Stimulated activated CD4-positive, alpha-beta T cell treated with anti-CD3 and anti-CD28 coated beads, Interleukin-2, amount 100 ng/mL, for 48 hours (primary cell): ENCODE measurements at regions not wholly inside any gene's neighbourhood (a gene's known extent, or its start where the extent isn't known, plus 50 kb on each side); places are given as distances from the start of the nearest gene placed in this dataset.
"Not testable (repeated sequence)": the region's sequence is repeated elsewhere in the genome, so short reads cannot be mapped to it uniquely, and the experiment has no call there.

Experiments
- DNase-seq, 2 donors: peaks; one replicate each; pipeline ENCODE4 v3.0.0-alpha.2; 2020

DNA sequence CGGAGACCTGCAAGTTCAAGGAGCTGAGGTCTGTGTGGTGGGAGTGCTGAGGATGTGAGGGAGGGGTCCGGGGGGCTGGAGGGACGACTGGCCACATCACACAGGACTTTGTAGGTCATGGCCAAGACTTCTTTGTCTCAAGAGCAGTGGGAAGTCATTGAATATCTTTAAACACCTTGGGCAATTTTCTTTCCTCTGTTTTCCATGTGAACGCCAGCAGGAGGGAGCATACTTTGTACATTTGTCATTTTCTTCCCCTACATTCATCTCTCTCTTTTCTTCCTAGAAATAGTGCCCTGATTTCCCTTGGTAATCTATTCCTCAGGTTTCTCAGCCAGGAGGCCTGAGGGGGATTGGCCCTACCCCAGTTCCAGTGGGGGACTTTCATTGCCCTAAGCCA lies 153.7 kb upstream of the MSX2 start:
- no peak for DNase-seq

DNA sequence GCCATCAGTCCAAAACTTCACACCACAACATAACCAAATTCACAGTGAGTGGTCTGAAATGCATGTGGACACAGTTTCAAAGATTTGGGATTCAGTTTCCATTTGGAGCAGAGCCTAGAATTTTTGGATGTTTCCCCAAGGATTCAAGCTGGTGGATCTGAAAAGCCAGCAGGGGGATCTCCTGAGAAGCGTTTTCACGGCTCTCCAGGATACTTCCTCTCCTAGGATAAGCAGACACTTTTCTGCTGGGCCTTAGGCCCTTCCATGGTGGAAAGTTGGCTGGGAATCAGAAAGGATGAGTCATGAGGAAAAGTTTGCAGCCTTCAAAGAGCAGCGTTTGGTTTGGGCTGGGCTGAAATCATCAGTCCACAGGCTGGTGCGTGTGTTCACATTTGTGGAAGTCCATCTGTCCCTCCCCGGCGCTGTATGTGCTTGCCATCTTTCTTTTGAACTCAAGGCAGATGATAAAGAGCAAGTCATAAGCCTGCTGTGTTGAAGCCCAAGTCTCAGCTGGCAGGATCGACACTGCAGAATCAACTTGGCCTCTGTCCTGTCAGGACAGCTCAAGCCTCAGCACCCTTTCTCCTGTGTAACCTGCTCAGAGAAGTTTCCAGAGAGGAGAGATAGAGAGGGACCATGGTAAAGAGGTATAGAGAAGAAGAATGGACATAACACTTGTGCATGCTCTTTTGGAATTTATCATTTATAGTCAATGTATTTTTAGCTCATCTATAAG lies 152.6 kb upstream of the MSX2 start:
- DNase-seq, result no peak

- DNase-seq, result no peak
These were observed 151.8 kb upstream of the MSX2 start for GRCh38 chr5:174572591-174572990.

- DNase-seq, result no peak
These were observed 151.0 kb upstream of the MSX2 start for GRCh38 chr5:174573221-174573994.

DNA sequence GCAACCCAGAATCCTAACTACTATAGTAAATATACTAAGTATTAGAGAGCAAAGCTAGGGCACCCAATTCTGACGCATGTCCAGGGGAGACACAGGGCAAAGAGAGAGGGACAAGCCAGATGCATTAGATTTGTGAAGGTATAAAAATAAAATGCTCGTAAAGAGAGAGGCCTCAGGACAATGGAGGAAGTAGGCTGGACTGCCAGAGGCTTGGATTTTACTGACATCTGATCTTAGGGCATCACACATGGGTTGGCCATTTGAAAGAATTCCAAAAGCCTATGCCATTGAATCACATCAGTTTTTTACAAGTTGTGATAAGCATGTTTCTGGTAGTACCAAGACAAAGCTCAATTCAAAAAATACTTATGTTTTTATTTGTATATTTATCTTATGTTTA lies 149.3 kb upstream of the MSX2 start:
- DNase-seq, result no peak

DNA sequence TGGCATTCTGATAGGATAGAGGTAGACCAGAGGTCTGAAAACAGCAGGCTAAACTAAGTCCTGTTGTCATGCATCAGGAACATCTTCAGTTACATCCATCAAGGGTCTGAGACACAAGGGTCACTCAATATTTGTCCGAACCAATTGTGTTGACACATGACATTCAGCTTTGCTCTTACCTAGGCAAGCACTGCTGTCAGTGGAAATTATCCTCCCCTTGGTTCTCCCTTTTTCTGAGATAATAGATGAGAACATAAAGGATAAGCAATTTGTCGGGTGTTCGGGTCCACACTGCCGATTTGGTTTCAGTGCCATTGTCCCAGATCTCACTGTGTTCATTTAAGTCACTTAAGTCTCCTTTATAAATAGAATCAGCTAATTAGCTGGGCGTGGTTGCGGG lies 148.3 kb upstream of the MSX2 start:
- DNase-seq, result no peak

DNA sequence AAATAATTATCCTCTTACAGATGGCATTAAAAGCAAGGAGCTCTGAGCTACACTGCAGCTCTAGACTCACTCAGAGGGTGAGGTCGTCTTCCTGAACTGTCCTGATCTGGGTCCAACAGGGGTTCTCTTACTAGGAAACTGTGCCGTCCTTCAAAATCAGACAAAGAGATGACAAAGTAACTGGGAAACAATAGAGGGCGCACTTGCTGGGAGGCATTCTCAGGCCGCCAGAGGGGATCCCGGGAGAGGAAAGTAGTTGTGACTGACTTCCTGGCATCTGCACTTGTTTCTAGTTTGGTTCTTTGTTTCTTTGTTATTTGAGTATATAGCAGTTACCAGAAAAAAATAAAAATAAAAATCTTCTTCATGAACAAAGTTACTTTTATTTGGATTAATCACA lies 142.9 kb upstream of the MSX2 start:
- DNase-seq, result no peak

DNA sequence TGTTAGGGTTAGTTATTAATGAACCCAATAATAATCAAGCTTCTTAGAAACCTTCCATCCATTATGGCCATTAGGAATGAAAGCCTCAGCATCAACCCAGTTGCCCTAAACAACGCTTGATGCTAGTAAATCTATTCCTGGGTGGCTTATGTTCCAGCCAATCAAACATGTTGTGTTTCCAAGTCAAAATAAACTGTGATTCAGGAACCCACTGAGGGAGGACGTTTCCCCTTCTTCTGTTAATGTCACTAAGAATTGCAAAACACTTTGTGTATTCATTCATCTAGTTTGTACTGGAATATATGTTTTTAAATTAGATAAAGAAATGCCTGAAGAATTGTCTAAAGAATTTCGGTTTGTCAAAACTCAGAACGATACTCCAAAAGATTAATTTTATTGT lies 142.5 kb upstream of the MSX2 start:
- no peak for DNase-seq

GRCh38 chr5:174583071-174583470 lies 141.3 kb upstream of the MSX2 start:
- no peak for DNase-seq

DNA sequence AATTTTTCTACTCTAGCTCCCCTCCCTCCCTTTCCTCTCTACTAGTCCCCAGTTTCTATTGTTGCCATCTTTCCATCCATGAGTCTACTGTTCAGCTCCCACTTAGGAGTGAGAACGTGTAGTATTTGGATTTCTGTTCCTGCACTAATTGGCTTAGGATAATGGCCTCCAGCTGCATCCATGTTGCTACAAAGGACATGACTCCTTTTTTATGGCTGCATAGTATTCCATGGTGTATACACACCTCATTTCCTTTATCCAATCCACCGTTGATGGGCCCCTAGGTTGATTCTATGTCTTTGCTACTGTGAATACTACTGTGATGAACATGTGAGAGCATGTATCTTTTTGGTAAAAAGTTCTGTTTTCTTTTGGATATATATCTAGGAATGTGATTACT lies 138.9 kb upstream of the MSX2 start:
- DNase-seq, result no peak

GRCh38 chr5:174586163-174586562 lies 138.2 kb upstream of the MSX2 start:
- not testable (repeated sequence) for DNase-seq

DNA sequence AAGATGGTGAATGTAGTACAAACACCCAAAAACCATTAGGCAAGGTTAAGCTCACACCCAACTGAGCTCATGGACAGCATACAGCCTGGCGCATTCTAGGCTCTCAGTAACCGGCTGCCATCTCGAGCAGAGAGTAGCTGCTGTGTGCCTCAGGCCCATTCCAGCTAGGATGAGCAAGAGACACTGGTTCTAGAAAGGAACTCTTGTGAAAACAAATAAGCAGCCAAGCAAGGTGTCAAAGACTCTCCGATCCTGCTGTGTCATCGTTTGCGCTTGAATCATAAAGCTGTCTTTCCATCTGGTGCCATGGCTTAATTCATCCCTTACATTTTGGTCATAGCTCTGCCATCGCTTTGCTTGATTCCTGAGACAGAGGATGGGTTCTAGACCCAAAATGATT lies 135.4 kb upstream of the MSX2 start:
- DNase-seq, result no peak

DNA sequence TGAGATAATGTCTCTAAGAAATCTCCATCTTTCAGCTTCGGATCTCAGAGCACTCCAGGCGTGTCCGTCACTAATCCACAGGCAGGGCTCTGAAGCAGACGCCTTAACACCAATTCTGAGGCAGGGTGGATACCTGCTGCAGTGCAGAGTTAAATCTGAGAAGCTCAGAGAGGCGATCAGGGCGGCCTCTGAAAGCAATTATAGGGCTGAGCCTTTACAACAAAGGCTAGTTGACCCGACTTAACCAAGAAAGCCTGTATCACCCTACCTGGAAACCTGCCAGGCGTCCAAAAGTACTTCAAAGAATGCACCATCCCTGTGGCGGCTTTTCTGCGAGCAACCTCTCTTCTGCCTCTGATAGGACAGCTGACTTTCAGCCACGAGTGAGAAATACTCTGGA lies 134.8 kb upstream of the MSX2 start:
- DNase-seq, result no peak

DNA sequence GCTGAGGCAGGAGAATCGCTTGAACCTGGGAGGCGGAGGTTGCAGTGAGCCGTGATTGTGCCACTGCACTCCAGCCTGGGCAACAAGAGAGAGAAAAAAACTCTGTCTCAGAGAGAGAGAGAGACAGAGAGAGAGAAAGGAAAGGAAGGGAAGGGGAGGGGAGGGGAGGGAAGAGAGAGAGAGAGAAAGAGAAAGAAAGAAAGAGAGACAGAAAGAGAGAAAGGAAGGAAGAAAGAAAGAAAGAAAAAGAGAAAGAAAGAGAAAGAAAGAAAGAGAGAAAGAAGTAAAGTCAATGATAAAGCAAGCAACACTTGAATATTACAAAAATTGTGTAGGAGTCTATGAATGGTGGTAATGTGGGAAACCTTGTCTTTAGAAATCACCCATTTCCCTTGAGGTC lies 133.6 kb upstream of the MSX2 start:
- no peak for DNase-seq

GRCh38 chr5:174596429-174596828 lies 128.0 kb upstream of the MSX2 start:
- no peak for DNase-seq

- no peak for DNase-seq
These were observed 124.4 kb upstream of the MSX2 start for GRCh38 chr5:174599992-174600391.

DNA sequence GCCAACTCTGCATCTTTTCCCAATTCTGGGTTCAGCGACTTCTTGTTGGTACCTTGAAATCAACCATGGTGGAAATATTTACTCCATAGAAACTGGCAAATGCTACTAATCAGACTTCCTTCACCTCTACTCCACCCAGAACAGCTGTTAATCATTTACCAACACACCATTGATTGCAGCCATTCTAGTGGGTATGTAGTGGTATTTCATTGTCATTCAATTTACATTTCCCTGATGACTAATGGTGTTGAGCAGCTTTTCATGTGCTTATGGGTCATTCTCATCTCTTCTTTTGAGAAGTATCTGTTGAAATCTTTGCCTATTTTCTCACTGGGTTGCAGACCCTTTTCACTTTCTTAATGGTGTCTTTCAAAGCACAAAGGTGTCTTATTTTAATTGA lies 122.4 kb upstream of the MSX2 start:
- no peak for DNase-seq

DNA sequence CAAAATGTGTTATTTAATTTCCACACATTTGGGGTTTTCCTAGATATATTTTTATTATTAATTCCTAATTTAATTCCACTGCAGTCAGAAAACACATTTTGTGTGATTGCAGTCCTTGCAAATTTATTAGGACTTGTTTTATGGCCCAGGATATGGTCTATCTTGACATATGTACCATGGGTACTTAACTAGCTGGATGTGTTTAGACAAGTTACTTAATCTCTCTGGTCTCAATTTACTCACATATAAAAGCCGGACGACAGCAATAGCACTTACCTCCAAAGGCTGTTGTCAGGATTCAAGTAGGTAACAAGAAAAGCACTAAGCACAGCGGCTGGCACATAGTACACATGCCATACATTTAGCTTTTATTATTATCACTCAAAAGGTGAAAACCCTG lies 118.2 kb upstream of the MSX2 start:
- DNase-seq, result no peak

- DNase-seq, result no peak
These were observed 117.7 kb upstream of the MSX2 start for GRCh38 chr5:174606646-174607045.

DNA sequence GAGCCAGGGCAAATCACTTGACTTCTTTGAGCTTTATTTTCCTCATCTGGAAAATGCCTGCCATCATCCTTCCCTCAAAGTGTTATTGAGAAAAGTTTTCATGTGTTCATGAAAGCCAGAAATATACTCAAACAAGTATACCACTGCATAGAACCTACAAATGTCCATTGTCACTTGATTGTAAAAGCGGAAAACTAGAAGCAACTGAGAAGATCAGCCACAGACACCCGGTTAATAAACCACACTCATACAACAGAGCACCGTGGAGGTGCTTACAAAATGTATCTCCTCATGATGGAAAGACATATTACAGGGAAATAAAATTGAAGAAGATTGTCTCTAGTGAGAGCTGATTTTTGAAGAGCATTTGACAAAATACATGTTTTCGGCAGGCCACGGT lies 117.2 kb upstream of the MSX2 start:
- no peak for DNase-seq

DNA sequence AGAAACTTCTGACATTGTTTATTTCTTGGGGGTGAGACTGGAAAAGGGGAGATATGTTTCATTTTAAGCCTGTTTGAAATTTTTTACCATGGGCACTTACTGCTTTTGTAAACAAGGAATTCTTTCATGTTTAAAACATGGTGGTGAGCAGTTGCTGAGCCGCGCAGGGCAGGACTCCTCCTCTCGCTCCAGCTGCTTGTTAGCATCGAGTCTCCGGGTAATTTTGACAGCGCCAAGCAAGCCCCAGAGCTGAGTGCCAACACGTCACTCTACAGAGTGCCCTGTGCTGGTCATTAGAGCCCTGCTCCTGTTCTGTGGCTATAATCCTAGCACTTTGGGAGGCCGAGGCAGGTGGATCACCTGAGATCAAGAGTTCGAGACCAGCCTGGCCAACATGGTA lies 116.5 kb upstream of the MSX2 start:
- no peak for DNase-seq

DNA sequence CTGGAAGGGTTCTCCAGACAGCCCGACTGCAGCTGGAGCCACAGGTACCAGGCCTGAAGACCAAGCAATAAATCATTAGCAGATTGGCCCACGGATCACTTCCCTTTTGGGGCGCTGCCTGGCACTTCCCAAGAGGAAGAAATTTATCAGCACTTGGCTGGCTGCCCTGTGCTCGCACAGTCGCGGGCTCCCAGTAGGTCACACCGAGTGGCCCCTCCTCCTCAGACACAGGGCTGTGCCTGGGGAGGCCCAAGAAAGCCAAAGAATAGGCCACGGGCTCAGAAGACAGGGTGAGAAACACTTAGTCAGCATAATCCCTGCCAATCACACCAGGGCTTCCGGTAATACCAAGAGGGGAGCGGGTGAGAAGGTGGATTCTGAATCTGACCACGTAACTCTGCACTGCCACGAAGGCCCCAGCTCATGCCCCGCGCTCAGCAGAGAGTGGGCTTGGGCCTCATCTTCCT lies 115.7 kb upstream of the MSX2 start:
- no peak for DNase-seq

DNA sequence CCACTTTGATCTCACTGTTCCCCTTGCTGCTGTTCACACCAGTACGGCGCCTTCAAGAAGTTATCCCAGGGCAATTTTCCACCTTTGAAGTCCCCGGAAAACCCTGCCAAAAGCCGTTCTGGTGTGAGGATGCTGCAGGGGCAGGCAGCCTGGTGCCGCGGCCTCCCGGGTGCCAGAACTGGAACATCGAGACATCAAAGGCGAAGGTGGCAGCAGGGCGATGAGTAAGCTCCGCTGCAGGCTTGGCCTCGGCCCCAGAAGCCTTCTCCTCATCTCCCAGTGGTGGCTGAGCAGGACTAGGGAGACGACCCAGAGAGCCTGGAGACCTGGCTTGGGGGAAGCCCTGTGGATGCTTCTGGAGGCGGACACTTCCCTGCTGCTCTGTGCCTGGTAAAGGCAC lies 115.3 kb upstream of the MSX2 start:
- no peak for DNase-seq

DNA sequence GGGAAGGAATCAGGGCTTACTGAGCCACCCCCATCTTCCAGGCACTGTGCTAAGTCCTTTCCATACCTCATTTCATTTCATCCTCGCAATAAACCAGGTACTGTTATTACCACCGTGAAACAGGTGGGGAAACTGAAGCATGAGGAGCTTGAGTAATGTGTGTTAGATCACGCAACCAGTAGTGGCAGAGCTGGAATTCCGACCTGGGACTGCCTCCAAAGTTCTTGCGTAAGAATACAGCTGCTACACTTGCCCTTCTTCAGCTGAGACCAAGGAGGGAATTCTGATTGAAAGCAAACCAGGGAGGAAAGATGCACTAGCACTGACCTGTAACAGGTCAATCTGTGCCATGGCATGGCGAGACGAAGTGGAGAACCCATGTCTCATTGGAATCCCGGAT lies 113.4 kb upstream of the MSX2 start:
- no peak for DNase-seq

DNA sequence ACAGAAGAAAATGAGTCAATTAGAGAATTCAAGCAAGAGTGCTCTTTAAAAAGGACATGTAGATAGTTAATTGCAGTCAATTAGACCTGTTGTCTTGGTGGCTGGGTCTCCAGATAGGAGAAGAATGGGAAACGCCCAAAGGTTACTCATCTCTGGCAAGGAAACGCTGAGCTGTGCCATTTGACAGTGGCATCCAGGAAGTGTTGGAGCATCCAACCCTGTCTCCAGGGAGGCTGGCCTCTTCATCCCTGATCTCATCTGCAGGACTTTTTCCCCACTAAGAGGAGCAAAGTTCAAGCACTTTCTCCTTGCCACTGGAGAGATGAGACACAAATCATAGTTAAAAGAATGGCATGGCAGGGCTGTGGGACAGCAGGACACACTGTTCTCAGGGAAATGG lies 111.7 kb upstream of the MSX2 start:
- DNase-seq, result no peak
